Stimulated activated CD4-positive, alpha-beta T cell treated with anti-CD3 and anti-CD28 coated beads, Interleukin-4, amount 100 ng/mL, for 48 hours (primary cell): ENCODE measurements at regions not wholly inside any gene's neighbourhood (a gene's known extent, or its start where the extent isn't known, plus 50 kb on each side); places are given as distances from the start of the nearest gene placed in this dataset.

Source experiments
- DNase-seq, 2 donors: peaks; one replicate each; pipeline ENCODE4 v3.0.0-alpha.2; 2020; ENCODE audit warnings: low read depth in 2 of 2

GRCh38 chr2:3960106-3960505, 256.7 kb downstream of the DCDC2C start:
- no peak for DNase-seq

GRCh38 chr2:3962719-3963118, 259.3 kb downstream of the DCDC2C start:
- DNase-seq, result no peak

- no peak for DNase-seq
Observed at GRCh38 chr2:3965211-3965610, 261.8 kb downstream of the DCDC2C start.

- no peak for DNase-seq
Observed at GRCh38 chr2:3965953-3966352, 262.6 kb downstream of the DCDC2C start.

GRCh38 chr2:3966470-3966869, 263.1 kb downstream of the DCDC2C start:
- DNase-seq, result no peak

GRCh38 chr2:3968736-3969135, 265.4 kb downstream of the DCDC2C start:
- no peak for DNase-seq

- DNase-seq, result no peak
Observed at GRCh38 chr2:3970791-3971651, 267.6 kb downstream of the DCDC2C start.

GRCh38 chr2:3971652-3972192, 268.3 kb downstream of the DCDC2C start:
- no peak for DNase-seq

- DNase-seq, result no peak
Observed at GRCh38 chr2:3972377-3972776, 269.0 kb downstream of the DCDC2C start.

GRCh38 chr2:3974765-3975164, 271.4 kb downstream of the DCDC2C start:
- DNase-seq, result no peak

- no peak for DNase-seq
Observed at GRCh38 chr2:3981446-3981987, 278.1 kb downstream of the DCDC2C start.

GRCh38 chr2:3982160-3982559, 278.8 kb downstream of the DCDC2C start:
- no peak for DNase-seq

GRCh38 chr2:3986063-3986462, 282.7 kb downstream of the DCDC2C start:
- no peak for DNase-seq

- no peak for DNase-seq
Observed at GRCh38 chr2:3986530-3987258, 283.3 kb downstream of the DCDC2C start.

- no peak for DNase-seq
Observed at GRCh38 chr2:4002841-4003403, 299.5 kb downstream of the DCDC2C start.

GRCh38 chr2:4012197-4012596, 308.8 kb downstream of the DCDC2C start:
- DNase-seq, result no peak

- DNase-seq, result no peak
Observed at GRCh38 chr2:4018535-4018934, 315.2 kb downstream of the DCDC2C start.

- no peak for DNase-seq
Observed at GRCh38 chr2:4020153-4020552, 316.8 kb downstream of the DCDC2C start.

GRCh38 chr2:4020649-4021048, 317.3 kb downstream of the DCDC2C start:
- DNase-seq, result no peak

- DNase-seq, result no peak
Observed at GRCh38 chr2:4024605-4025004, 321.2 kb downstream of the DCDC2C start.

- DNase-seq, result no peak
Observed at GRCh38 chr2:4029081-4029480, 325.7 kb downstream of the DCDC2C start.

- DNase-seq, result no peak
Observed at GRCh38 chr2:4039896-4040295, 336.5 kb downstream of the DCDC2C start.
